T-helper 9 cell (primary cell): ENCODE measurements at regions not wholly inside any gene's neighbourhood (a gene's known extent, or its start where the extent isn't known, plus 50 kb on each side); places are given as distances from the start of the nearest gene placed in this dataset.

ENCODE experiments used
- DNase-seq: peaks from one replicate; pipeline ENCODE4 v3.0.0-alpha.2; 2020

GRCh38 chr7:10210000-10210399, 763.7 kb upstream of the PHF14 start:
- DNase-seq, result no peak

DNA sequence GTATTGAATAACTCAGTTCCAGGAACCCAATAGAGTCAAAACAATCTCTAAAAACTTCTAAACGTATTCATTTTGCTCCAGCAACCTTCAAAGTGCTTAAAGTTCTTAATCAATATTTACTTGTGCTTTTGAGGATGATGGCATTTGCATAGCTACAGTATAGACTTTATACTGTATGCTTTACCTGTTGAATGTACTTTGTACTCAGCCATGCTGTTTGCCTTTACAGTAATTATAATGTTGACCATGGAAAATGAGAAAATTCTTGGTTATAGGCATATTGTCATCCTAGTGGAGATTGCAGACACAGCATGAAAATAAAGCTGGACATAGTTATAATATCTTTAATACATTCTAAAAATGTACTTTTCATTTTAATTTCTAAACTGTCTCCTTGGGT, 762.7 kb upstream of the PHF14 start:
- no peak for DNase-seq

- DNase-seq, result no peak
Observed at GRCh38 chr7:10211861-10212260, 761.8 kb upstream of the PHF14 start.

DNA sequence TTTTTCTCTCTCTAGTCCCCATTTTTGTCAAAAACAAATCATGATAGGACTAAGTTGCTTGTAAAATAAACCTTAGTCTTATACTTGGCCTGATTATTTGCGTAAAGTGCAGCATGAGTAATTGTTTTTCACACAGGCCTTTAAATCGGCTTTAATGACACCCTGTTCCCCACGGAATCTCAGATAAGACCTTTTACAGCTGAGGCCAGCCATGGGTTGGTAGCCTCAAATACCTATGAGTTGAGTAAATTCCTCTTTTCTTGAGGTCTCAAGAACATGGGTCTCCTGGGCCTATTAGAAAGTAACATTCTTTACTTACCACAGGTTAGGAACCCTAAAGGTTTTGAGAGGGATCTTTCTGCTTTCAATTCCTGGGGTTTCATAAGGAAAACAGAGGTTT, 761.0 kb upstream of the PHF14 start:
- DNase-seq, result no peak

- DNase-seq, result no peak
Observed at GRCh38 chr7:10216462-10216861, 757.2 kb upstream of the PHF14 start.

GRCh38 chr7:10221084-10221483, 752.6 kb upstream of the PHF14 start:
- no peak for DNase-seq

- DNase-seq, result no peak
Observed at GRCh38 chr7:10222976-10223375, 750.7 kb upstream of the PHF14 start.

DNA sequence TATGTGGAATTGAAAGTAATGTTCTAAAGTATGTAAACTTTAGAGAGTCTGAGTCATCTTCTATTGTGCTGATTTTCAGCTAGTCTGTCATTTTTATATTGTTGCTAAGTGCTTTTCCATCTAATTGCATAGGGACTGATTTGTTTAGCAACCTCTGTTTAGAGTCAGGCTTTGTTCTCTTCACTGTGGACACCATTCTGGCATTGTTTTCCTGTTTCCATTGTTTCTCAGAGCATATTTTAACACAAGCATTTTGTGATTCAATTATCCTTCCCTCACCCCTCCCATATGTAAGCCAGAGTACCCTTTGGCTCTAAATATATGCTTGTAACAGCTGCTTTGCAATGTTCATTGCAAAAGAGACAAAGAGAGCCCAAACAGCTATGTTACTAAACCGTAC, 748.4 kb upstream of the PHF14 start:
- DNase-seq, result no peak

DNA sequence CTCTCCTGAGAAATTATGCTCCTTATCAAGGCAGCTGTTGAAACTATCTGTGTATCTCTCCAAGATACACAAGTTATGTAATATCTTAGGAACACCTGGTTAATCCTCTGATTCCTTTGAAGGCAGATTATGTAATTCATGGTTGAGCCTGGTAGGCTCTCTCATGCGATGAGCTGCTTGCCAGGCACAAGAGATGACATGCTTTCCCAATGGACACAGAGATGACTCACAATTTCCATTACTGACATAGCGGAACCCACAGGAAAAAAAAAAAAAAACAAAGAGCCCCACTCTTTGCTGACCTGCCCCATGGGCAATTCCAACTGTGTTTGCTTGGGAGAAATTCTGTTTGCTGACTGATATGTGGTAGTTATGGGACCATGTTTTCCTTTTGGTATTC, 736.4 kb upstream of the PHF14 start:
- no peak for DNase-seq

GRCh38 chr7:10238641-10239040, 735.0 kb upstream of the PHF14 start:
- no peak for DNase-seq

- DNase-seq, result no peak
Observed at GRCh38 chr7:10239695-10240345, 733.9 kb upstream of the PHF14 start.

DNA sequence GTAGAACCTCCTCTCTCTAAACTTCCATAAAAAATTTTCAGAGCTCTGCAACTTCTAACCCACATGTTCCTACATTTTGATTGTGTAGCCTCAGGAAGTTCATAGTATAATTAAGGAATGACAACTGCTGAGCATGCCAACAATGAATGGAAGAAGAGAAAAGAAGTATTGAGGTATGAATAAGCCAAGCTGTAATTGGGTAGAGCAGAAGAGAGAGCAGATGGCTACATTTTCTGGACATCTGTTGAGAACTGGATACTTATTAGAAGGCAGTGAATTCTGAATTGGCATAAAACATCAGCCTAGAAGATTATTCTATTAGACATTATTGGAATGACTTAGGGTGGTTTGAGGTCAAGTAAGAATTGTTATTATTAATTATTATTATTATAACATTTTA, 728.3 kb upstream of the PHF14 start:
- no peak for DNase-seq

DNA sequence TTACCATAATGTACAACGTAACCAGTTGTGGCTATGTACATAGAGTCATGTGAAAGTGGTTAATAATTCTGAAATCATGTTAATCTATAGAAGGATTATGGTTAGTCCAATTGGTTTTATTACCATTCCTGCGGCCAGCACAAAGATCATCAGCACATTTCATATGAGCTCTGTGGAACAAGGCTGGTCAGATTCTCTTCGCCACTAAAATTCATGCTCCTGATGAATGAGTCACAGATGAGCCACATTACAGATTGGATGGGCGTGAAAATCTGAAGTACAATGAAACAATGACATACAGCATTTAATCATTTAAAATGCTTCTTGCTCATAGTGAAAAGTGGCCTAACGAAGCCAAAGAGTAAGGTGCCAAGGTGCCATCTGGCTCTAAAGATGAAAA, 716.2 kb upstream of the PHF14 start:
- no peak for DNase-seq

DNA sequence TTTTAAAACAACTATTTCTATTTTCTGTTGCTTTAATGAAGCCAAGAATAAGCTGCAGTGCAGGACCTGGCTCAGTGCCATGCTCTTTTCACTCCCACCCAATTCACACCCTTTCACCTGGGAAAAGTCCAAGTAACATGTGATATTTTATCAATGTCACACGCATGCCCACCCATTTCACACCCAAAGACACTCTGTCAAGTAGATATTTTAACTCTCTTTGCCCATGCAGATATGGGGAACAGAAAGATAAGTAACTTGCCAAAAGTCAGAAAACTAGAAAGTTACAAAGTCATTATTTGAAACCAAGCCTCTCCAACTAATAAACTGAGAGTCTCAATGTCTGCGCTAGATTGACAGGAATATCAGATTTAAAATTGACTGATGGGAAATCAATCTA, 706.7 kb upstream of the PHF14 start:
- no peak for DNase-seq

- no peak for DNase-seq
Observed at GRCh38 chr7:10268034-10268433, 705.6 kb upstream of the PHF14 start.

DNA sequence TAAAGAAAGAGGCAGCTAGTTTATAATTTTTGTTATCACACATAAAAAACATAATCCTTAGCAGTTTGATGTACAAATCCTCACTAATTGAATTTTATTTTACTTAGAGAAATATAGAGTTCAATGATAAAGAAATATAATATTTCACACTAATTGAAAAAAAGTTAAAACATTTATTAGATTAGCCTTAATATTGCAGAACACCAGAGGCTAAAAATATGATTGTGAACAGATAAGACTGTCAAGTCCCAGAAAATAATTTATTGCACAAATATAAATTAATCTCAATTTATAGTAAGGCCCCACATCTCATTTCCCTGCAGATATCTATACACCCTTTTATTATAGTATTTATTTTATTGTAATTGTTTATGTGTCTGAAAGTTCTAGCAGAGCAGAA, 690.8 kb upstream of the PHF14 start:
- DNase-seq, result no peak

DNA sequence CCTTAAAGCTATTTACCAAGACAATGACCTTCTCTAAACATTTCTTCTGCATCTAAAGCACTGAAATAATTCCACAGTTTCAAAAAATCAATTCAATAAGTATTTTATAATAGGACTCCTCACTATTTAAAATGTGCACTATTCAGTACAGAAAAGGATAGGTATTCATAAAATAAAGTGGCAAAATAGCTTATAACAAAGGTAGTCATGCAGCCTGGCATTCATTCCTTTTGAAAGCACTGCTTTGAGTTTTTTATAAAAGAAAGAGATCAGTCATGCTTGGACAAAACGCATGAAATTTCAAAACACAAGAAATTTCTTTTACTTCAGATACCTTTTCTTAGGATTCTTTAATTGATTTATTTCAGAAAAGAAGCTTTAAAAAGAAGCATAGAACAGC, 689.7 kb upstream of the PHF14 start:
- DNase-seq, result no peak

- DNase-seq, result no peak
Observed at GRCh38 chr7:10299384-10299783, 674.3 kb upstream of the PHF14 start.

GRCh38 chr7:10300577-10300976, 673.1 kb upstream of the PHF14 start:
- no peak for DNase-seq

GRCh38 chr7:10308276-10308675, 665.4 kb upstream of the PHF14 start:
- DNase-seq, result no peak

DNA sequence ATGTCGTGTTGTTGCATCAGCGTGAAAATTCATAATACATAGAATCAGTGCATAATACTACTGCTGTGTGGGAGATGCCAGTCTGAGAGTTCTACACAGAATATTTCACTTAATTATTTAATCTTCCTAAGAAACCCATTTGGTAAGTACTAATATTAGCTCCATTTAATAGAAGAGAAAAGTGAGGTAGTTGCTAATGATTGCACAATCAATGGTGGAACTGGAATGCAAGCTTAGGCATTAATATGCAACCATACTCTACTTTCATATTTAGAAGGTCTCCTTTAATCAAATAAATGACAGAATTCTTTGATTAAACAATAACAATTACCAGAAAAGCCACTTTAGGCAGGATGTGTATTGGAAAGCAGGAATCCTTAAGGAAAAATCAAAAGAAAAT, 660.7 kb upstream of the PHF14 start:
- DNase-seq, result no peak

GRCh38 chr7:10315881-10316280, 657.8 kb upstream of the PHF14 start:
- DNase-seq, result no peak

DNA sequence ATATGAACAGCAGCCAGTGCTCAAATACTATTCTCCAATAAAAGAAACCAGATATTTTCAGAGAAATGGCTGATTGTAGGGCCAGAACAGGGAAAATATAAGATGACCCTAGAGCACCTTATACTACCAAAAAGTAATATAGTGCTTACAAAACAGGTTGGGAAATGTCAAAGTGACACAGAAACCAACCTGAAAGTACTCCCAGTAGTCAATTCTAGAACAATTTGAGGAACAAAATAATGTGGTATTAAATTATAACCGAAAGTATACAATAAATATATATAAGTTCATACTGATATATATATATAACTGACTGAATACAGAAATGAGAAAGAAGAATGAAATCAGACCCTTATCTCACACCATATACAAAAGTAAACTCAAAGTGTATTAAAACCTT, 657.2 kb upstream of the PHF14 start:
- DNase-seq, result no peak

DNA sequence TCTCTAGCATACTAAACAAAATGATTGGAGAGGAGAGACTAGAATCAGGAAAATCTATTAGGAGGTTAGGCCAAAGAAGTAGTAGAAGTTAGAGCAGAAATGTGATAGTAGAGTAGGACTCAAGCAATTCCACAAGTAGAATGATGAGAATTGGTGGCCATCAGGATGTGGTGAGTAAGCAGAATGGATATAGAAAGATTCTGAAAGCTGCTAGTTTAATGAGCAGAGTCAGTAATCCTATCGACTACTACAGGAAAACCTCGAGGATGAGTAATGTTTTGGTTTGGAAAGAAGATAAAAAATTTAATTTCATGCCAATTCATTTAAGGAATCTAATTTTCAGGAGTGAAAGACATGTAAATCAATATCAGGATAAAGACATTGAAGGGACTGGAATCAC, 648.3 kb upstream of the PHF14 start:
- DNase-seq, result no peak

DNA sequence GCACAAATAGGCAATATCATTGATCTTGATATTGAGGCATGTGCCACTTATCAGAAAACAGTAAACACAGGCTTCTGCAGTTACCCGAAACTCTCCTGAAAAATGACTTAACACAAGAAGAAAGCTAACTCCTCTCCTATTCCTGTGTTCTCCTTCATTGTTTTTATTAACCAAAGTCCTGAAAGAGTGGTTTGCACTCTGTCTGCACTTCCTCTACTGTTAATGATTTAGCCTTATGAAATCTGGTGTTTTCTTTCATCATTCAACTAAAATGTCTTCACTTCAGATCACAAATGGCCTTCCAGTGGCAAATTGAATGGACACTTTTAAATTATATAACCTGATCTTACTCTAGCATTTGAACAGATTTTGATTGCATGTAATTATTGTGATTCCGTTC, 630.6 kb upstream of the PHF14 start:
- DNase-seq, result no peak

DNA sequence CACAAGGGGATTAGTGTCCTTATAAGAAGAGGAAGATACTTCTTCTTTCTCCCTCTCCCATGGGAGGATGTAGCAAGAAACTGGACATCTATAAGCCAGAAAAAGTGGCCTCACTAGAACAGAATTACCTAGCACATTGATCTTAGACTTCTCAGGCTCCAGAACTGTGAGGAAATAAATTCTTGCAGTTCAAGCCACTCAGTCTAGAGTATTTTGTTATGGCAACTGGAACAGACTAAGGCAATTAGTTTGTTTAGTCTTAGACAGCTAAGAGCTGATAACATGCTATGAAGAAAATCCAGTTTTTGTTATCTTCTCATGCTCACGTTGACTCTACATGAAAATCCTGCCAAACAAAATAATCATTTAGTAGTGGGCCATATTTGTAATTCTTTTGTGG, 627.6 kb upstream of the PHF14 start:
- no peak for DNase-seq
